GM21737 (cell line): ENCODE measurements at regions not wholly inside any gene's neighbourhood (a gene's known extent, or its start where the extent isn't known, plus 50 kb on each side); places are given as distances from the start of the nearest gene placed in this dataset.
A peak's percentile ranks its signal among the peaks of the same experiment; 100 is the strongest.
"Not testable (repeated sequence)": the region's sequence is repeated elsewhere in the genome, so short reads cannot be mapped to it uniquely, and the experiment has no call there.

ENCODE experiments used
- ATAC-seq: cut with Tn5 transposase; IDR thresholded peaks from one replicate; pipeline ENCODE4 v1.9.1; 2021; ENCODE audit warnings: mild to moderate bottlenecking, moderate library complexity; ENCODE audit not compliant: unreplicated experiment

DNA sequence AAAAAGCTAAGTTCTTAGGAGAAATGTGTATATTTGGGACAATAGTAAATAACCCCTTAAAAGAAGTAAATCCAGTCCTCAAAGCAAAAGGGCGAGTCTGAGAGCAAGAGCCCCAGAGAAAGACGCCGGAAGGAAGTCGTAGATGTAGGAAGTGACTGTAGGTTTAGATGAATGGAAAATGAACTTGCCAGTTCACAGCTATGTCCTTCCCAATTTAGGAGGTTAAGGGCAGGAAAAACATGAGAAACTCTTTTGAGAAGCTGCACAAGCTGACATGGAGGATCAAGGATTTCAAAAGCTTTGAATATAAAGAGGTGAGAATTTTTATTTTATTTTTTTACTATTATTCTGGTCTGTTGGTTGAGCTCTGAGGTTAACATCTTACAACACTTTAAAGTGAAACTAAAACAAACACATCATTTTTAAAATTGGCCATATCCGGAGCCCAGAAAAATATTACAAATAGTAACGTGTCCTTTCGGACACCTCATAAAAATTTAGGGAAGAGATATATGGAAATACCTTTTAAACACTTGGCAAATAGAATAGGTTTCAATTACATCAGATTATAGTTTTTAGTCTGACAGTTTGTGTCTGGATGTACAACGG is 1178.6 kb downstream of the MRPL39 start:
- ATAC-seq: peak; percentile 80

DNA sequence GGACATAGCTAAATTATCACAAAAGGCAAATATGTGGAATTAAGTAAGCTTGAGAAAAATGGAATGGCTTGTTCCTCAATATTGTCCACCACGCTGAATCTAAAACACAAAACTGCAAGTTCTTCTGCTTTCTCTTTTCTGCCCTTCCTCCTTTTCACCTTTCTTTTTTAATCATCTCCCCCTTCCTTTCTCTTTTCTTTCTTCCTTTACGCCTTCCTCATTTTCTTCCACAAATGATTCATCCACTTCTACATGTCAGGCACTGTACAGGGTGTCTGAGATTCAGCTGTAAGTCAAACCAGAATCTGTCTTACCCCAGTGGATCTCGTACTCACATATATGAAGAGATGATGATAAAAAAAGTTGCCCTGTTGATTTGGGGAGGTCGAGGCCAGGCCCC is 1182.5 kb downstream of the MRPL39 start:
- ATAC-seq: no peak

DNA sequence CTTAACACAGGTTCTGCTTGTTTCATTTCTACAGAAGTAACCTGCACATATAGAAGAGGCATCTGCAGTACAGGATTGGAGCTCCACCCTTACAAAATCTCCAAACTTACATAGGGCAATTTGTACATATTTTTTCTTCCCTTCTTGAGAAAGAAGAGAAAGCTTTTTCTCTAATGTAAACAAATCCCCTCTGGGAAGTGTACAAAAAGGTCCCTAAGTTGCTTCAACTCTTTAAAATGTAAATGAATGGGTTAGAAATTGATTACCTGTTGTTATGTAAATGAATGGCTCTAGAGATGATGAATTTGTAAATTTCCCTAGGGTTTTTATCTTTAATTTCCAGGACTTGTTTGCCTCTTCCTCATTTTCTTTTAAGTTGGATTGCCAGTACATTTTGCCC is 1183.7 kb downstream of the MRPL39 start:
- ATAC-seq: no peak

DNA sequence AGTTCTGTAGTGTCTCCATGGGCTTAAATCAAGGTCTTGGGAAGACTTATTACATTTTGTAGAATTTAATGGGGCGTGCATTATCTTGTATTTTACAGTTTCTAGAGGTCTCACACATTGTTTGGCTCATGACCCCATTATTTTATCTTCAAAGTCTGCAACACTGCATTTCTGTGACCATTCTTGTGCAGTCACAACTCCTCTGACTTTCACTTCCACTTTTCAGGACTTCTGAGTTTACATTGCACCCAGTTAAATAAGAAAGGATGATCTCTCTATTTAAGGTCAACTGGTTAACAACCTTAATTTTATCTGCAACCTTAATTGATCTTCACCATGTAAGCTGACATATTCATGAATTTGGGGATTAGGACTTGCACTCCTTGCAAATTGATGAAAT is 1186.6 kb downstream of the MRPL39 start:
- ATAC-seq: peak; percentile 68

DNA sequence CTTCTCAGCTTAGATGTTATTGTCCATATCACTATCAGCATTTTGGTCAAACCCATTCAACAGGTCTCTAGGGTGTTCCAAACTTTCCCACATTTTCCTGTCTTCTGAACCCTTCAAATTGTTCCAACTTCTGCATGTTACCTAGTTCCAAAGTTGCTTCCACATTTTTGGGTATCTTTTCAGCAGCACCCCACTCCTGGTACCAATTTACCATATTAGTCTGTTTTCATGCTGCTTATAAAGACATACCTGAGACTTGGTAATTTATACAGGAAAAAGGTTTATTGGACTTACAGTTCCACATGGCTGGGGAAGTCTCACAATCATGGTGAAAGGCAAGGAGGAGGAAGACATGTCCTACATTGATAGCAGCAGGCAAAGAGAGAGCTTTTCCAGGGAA is 1187.6 kb downstream of the MRPL39 start:
- not testable (repeated sequence) for ATAC-seq

DNA sequence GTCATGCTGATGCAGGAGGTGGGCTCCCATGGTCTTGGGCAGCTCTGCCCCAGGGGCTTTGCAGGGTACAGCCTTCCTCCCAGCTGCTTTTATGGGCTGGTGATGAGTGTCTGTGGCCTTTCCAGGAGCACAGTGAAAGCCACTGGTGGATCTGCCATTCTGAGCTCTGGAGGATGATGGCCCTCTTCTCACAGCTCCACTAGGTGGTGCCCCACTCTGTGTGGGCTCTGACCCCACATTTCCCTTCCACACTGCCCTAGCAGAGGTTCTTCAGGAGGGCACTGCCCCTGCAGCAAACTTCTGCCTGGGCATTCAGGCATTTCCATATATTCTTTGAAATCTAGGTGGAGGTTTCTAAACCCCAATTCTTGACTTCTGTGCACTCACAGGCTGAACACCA is 1188.6 kb downstream of the MRPL39 start:
- no peak for ATAC-seq

DNA sequence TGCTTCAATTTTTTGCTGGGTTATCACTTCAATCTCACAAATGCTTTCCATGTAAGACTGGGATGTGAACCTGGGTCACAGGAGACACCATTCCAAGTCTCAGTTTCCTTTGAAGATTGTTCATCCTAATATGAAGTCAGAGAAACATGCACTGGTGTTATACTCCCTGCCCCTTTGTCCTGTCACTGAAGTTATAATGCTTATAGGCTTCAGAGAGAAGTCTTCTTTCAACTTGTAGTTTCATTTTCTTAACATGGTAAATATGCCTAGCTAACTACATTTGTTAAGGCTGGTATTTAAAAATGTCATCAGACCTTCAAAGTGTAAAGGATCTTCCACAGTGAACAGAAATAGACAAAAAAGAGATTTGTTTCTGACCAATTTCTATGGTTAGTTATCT is 1195.9 kb downstream of the MRPL39 start:
- ATAC-seq: no peak

DNA sequence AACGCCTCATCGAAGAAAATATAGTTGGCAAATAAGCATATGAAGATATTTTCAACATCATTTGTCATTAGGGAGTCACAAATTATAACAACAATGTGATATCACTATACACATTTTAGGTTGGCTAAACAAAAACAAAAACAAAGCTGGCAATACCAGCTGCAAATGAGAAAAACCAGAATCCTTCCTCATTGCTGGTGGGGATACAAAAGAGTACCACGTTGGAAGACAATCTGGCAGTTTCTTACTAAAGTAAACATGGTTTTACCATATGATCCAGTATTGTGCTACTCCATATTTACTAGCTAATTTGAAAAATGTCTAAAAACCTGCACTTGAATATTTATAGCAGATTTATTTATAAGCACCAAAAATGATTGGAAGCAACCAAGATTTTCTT is 1204.1 kb downstream of the MRPL39 start:
- ATAC-seq: no peak

DNA sequence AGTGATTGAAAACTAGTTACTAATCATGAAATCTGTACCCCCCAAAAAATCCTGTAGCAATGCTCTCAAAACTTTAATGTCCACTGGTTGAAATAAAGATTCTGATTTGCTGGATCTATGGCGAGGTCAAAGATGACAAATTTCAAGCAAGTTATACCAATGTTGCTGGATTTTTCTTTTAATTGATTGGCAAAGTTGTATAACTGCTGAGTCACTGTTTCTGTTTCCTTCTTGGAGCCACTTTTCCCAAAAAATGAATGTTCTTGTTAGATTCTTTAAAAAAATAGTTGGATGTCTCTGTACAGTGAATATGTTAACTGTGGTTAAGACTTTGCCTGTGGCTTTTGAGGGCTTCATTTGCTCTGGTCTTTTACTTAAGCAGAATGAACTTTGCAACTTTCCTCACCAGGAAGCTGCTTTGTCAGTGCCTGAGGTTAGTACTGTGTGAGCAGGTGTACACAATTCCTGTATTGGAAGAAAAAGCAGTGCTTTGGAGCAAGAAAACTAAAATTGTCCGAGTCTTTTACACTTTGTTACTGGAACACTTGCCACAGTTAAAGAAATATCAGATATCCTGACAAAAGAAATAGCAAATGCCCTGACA is 1211.9 kb downstream of the MRPL39 start:
- no peak for ATAC-seq

DNA sequence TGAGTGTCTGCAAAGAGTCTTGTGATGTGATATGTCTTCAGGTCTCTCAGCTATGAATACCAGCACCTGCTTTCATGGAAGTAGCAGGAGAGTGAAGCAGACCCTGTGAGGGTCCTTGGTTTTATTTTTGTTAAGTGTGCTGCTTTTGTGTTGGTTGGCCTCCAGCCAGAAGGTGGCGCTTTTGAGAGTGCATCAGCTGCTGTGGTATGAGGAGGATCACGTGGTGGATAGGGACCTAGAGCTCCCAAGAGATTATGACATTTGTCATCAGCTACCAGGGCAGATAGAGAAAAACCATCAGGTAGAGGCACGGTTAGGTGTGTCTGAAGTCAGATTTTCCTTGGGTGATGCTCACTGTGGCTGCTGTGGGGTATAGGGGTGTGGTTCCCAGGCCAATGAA is 1232.1 kb downstream of the MRPL39 start:
- ATAC-seq: no peak

DNA sequence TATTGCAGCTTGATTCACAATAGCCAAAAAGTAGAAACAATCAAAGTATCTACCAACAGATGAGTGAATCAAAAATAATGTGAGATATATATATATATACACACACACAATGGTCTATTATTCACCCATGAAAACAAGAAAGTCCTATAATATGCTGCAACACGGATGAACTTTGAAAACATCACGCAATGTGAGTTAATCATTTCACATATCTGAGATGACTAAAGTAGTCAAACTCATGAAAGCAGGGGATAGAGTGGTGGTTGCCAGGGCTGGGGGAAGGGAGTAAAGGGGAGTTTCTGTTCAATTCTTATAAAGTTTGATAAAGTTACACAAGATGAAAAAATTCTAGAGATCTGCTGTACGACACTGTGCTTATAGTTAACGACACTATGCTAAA is 1234.8 kb downstream of the MRPL39 start:
- no peak for ATAC-seq

DNA sequence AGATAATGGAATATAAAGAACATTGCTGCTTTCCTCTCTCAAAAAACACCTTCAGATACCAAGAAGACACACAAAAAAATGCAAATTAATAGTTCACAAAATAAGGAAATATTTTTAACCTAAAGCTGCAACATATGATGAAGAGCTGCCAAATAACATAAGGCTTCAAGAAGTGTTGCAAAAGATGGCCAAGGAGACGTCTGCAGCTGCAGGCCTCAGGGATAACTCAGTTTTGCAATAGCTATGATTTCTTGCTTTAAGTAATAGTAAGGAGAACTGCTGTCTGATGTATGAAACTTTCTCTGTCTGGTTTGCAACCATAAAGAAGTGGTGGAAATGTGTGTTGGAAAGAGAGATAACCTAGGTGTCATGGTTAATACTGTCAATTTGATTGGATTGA is 1237.5 kb downstream of the MRPL39 start:
- no peak for ATAC-seq

DNA sequence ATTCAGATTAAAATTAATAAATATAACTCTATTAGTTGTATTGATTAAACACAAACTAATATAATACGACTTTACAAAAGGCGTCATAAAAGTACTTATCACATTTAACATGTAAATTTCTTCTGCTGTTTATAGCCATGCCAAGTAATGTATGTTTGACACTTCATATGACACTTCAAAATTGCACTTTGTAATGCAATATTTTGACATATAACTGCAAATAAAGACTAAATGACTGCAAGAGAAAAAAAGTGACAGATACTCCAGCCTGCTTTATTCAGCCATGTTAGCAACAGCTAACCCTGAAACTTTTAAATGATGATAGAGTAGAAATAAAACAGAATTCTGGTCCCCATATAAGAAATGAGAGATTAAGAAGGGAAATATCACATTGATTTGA is 1238.0 kb downstream of the MRPL39 start:
- no peak for ATAC-seq

DNA sequence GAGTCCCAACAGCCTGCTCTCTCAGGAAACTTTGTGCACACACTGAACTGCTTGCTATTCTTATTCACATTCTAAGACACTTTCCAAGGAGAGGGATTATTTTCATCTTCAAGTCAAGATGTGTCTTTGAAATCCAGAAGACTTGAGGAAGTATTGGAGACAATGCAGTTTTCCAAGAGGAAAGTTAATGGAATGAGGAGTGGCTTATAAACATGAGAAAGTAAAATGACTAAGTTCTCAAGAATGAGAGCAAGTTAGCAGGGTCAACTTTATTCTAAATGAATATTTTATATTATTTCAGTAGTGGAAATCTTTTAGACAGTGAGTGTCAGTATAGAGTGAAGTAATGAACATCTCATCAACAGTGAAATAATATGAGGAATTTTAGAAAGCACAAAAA is 1239.3 kb downstream of the MRPL39 start:
- ATAC-seq: no peak

DNA sequence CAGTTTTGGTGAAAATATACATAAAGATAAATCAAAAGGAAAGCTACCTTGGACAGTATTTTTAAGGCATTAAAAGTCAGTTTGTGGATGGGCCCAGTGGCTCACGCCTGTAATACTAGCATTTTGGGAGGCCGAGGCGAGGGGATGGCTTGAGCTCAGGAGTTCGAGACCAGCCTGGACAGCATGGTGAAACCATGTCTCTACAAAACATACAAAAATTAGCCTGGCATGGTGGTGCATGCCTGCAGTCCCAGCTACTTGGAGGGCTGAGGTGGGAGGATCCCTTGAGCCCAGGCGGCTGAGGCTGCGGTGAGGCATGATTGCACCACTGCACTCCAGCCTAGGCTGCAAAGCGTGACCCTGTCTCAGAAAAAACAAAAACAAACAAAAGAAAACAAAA is 1253.8 kb downstream of the MRPL39 start:
- ATAC-seq: no peak

DNA sequence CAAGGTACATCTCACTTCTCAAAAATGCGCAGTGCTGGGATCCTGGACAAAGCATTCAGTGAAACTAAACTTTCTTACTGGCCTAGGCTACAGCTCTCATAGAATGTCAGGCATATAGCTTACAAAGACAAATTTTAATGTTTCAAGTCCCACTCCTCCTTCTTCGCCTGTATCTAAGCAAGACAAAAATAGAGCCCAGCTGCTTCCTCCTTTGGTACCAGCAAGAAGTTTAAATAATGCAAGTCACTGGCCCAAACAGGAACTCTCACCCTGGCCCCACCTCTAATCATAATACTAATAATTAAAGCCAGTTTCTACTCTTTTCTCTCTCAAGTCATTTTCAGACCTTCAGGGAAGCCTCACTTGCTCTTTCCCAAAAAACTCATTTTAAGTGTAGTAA is 1267.9 kb downstream of the MRPL39 start:
- no peak for ATAC-seq

DNA sequence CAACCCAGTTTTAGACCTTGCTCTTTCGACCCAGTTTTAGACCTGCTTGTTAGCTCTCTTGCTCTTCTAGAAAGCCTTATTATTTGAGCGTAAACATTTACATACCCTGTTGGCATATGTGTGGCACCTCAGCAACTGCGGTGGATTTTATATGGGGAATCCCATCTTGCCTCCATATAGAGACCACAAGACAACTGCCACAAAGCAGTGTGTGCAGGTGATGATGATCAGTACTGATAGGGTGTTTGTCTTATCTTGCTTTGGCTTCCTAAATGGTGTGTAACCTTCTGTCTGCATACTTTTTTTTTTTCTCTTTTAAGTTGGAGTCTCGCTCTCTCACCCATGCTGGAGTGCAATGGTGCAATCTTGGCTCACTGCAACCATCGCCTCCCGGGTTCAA is 1270.8 kb downstream of the MRPL39 start:
- no peak for ATAC-seq

DNA sequence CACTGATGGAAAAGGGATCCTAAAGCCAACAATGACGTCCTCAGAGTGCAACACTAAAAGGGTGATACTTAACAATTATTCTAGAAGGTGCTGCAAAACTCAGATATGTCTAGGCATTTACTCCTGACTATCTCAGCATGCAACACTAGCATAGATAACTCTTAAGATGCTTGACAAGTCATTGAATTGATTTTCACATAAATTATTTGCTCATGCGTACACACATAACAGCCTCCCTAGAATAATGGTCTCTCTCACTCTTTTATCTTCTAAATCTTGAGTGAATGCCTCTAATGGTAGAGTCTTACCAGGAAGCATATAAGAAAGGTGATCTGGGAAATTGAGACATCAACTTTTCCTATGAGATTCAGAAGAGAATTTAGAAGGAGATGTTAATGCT is 1283.7 kb downstream of the MRPL39 start:
- ATAC-seq: no peak

DNA sequence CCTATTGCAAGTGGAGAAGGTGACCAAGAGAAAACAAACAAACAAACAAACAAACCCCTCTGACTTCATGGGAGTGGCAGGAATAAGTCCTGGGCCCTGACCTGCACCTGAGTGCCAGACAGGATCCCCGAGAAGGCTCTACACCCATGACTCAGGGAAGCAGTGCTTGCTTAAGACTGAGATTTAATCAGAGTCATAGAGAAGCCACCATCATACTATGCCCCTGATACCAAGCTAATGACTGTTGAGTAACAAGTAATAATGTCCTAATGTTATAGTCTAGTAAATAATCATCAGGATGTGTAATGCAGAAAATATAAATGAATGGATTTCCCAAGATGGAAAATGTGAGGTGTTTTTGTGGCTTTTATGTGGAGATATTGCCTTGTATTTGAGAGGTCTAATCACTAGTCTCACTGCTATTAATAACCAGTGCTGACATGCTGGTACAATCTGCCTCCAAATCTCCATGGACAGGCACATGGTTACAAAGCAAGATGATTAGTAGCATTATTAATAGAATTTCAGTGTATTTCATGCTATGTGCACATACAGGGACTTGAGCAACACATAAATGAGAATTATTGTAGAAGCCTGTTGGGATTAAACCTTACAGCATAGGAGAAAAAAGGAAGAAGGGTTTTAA is 1290.9 kb downstream of the MRPL39 start:
- no peak for ATAC-seq

DNA sequence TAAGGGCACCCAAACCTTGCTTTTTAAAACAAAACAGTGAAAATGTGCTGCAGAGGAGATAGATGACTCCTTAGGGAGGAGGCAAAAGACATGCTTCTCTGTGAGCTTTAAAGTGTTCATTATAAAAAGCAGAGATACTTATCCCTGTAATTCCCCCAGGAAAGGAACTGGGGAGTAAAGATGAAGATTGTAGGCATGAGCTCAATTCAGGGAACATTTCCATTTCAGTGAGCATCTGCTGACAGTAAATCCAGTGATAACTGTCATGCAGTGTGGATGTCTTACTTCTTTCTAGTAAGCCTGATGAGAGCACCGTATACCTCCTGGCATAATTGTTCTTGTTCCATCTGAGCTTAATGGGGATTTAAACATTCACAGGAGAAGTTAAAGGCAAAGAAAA is 1296.5 kb downstream of the MRPL39 start:
- ATAC-seq: no peak

DNA sequence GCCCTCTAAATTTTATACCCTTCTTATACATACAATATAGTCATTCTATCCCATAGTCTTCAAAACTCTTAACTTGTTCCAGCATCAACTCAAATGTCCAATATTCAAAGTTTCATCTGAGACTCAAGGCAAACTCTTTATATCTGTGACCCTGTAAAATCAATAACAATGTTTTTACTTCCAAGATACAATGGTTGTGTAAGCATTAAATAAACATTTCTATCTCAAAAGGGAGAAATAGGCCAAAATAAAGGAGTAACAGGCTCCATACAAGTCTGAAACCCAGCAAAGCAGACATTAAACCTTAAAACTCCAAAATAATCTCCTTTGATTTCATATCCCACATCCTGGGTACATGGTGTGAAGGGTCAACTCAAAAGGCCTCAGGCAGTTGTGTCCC is 1299.1 kb downstream of the MRPL39 start:
- no peak for ATAC-seq

DNA sequence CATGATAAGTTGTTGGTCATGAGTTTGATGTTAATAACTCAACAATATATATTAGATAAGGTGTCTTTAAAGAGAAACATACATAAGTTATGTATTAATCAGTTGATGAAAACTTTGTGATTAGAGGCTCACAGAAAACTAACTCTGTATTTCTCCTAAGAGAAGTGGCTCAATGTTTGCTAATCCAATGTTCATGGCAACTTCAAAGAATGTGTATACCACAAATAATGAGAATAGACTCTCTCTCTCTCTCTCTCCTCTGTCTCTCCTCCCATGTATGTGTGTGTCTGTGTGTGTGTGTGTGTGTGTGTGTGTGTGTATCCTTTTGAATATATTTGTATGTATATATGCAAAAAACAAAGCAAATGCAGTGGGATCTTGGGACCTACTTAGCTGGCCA is 1304.9 kb downstream of the MRPL39 start:
- ATAC-seq: no peak

DNA sequence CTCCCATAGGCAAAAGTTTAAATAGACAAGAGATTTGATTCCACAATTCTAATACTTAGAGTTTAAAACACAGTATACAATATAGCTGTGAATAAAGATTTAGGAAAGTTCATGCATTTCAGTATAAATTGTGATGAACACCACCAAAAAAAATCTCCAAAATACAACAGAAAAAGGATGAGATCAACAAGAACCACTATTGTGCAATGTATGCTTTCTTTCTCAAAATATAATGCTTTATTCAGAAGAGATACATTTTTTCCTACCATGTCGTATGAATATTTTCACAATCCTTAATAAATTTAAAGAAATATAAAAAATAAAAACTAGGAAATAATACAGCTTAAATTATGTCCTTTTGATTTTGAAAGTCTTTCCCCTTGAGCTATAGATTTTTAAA is 1309.2 kb downstream of the MRPL39 start:
- no peak for ATAC-seq
